SJCRH30 (cell line): ENCODE measurements at regions not wholly inside any gene's neighbourhood (a gene's known extent, or its start where the extent isn't known, plus 50 kb on each side); places are given as distances from the start of the nearest gene placed in this dataset.
"Not testable (repeated sequence)": the region's sequence is repeated elsewhere in the genome, so short reads cannot be mapped to it uniquely, and the experiment has no call there.

Source experiments
- DNase-seq, 2 experiments: peaks; one replicate each; pipeline ENCODE4 v3.0.0-alpha.2; 2015 to 2020
- H3K27ac ChIP-seq: fragments of 250-450 bp; sonication (Bioruptor Pico); 2 replicates; pipeline ENCODE4 v1.5.1; 2020; ENCODE audit warnings: mild to moderate bottlenecking, moderate library complexity
- H3K27me3 ChIP-seq: fragments of 250-450 bp; sonication (Bioruptor Pico); 2 replicates; pipeline ENCODE4 v1.5.1; 2020; ENCODE audit warnings: mild to moderate bottlenecking, moderate library complexity
- H3K36me3 ChIP-seq: fragments of 250-450 bp; sonication (Bioruptor Pico); 2 replicates; pipeline ENCODE4 v1.5.1; 2020; ENCODE audit warnings: mild to moderate bottlenecking, moderate library complexity
- H3K4me1 ChIP-seq: fragments of 250-450 bp; sonication (Bioruptor Pico); 2 replicates; pipeline ENCODE4 v1.5.1; 2020; ENCODE audit warnings: mild to moderate bottlenecking, moderate library complexity
- H3K4me3 ChIP-seq: fragments of 250-450 bp; sonication (Bioruptor Pico); 2 replicates; pipeline ENCODE4 v1.5.1; 2020; ENCODE audit warnings: mild to moderate bottlenecking, moderate library complexity
- H3K9me3 ChIP-seq: fragments of 250-450 bp; sonication (Bioruptor Pico); replicated peaks from 2 replicates; pipeline ENCODE4 v1.5.1; 2020; ENCODE audit warnings: mild to moderate bottlenecking, moderate library complexity

- H3K4me3 ChIP-seq, result no peak overlapping the region
Observed at GRCh38 chr2:48018480-48018879, 112.2 kb upstream of the FBXO11 start.

GRCh38 chr2:48026865-48027264 is 120.6 kb upstream of the FBXO11 start:
- Histone ChIP-seq H3K4me3 (no peak overlapping the region), H3K4me1 (peaks cover 7% of the 10 kb centered on the region; the same call in 1 of the 2 replicates), H3K27me3 (peaks cover 12% of the 10 kb centered on the region), H3K9me3 (no peaks in the 10 kb centered on the region), H3K36me3 (no peaks in the 10 kb centered on the region), H3K27ac (no peak overlapping the region)
- peak; percentile 31 to 61 for DNase-seq

More at GRCh38 chr2:48018480-48018879, 112.2 kb upstream of the FBXO11 start:
- peaks cover 6% of the 10 kb centered on the region; the same call in 1 of the 2 replicates for H3K27me3 ChIP-seq
- no peaks in the 10 kb centered on the region for H3K9me3 ChIP-seq
- DNase-seq, result no peak
- no peak overlapping the region for H3K27ac ChIP-seq
- no peaks in the 10 kb centered on the region for H3K4me1 ChIP-seq
- H3K36me3 ChIP-seq, result no peaks in the 10 kb centered on the region

GRCh38 chr2:48032765-48033164 is 126.5 kb upstream of the FBXO11 start:
- Histone ChIP-seq H3K36me3 (no peaks in the 10 kb centered on the region; the same call in 1 of the 2 replicates), H3K4me3 (no peak overlapping the region)

GRCh38 chr2:48034295-48034694 is 128.0 kb upstream of the FBXO11 start:
- DNase-seq, result no peak
- H3K27me3 ChIP-seq, result no peaks in the 10 kb centered on the region; the same call in 1 of the 2 replicates
- H3K4me1 ChIP-seq, result no peaks in the 10 kb centered on the region
- no peak overlapping the region for H3K27ac ChIP-seq
- no peaks in the 10 kb centered on the region; the same call in 1 of the 2 replicates for H3K36me3 ChIP-seq
- H3K4me3 ChIP-seq, result no peak overlapping the region
- H3K9me3 ChIP-seq, result no peaks in the 10 kb centered on the region; the same call in 1 of the 2 replicates

More at GRCh38 chr2:48032765-48033164, 126.5 kb upstream of the FBXO11 start:
- no peaks in the 10 kb centered on the region for H3K4me1 ChIP-seq
- H3K27ac ChIP-seq, result no peak overlapping the region
- peaks cover 4% of the 10 kb centered on the region; the same call in 1 of the 2 replicates for H3K27me3 ChIP-seq
- no peak for DNase-seq
- no peaks in the 10 kb centered on the region for H3K9me3 ChIP-seq

- no peaks in the 10 kb centered on the region; the same call in 1 of the 2 replicates for H3K9me3 ChIP-seq
- no peaks in the 10 kb centered on the region for H3K27me3 ChIP-seq
- no peak for DNase-seq
- H3K4me1 ChIP-seq, result no peaks in the 10 kb centered on the region
- no peak overlapping the region for H3K4me3 ChIP-seq
- no peaks in the 10 kb centered on the region; the same call in 1 of the 2 replicates for H3K36me3 ChIP-seq
- no peak overlapping the region for H3K27ac ChIP-seq
Observed at GRCh38 chr2:48036312-48036711, 130.0 kb upstream of the FBXO11 start.

- no peak for DNase-seq
- Histone ChIP-seq H3K27ac (no peak overlapping the region), H3K27me3 (no peaks in the 10 kb centered on the region), H3K4me3 (no peak overlapping the region), H3K36me3 (no peaks in the 10 kb centered on the region; the same call in 1 of the 2 replicates), H3K9me3 (no peaks in the 10 kb centered on the region; the same call in 1 of the 2 replicates), H3K4me1 (no peaks in the 10 kb centered on the region)
Observed at GRCh38 chr2:48039209-48039990, 133.1 kb upstream of the FBXO11 start.

GRCh38 chr2:48043131-48043700 is 136.9 kb upstream of the FBXO11 start:
- no peaks in the 10 kb centered on the region for H3K4me1 ChIP-seq
- no peaks in the 10 kb centered on the region; the same call in 1 of the 2 replicates for H3K9me3 ChIP-seq
- no peak for DNase-seq
- no peak overlapping the region for H3K27ac ChIP-seq
- H3K4me3 ChIP-seq, result no peak overlapping the region
- H3K36me3 ChIP-seq, result no peaks in the 10 kb centered on the region
- H3K27me3 ChIP-seq, result no peaks in the 10 kb centered on the region

GRCh38 chr2:48043746-48044145 is 137.4 kb upstream of the FBXO11 start:
- Histone ChIP-seq H3K9me3 (no peaks in the 10 kb centered on the region; the same call in 1 of the 2 replicates), H3K36me3 (no peaks in the 10 kb centered on the region), H3K27ac (no peak overlapping the region), H3K27me3 (no peaks in the 10 kb centered on the region), H3K4me1 (no peaks in the 10 kb centered on the region), H3K4me3 (no peak overlapping the region)
- DNase-seq, result no peak

- Histone ChIP-seq H3K9me3 (no peaks in the 10 kb centered on the region; the same call in 1 of the 2 replicates), H3K4me1 (no peaks in the 10 kb centered on the region), H3K27me3 (no peaks in the 10 kb centered on the region), H3K4me3 (no peak overlapping the region), H3K36me3 (no peaks in the 10 kb centered on the region), H3K27ac (no peak overlapping the region)
- no peak for DNase-seq
Observed at GRCh38 chr2:48045613-48046012, 139.3 kb upstream of the FBXO11 start.

- Histone ChIP-seq H3K36me3 (no peaks in the 10 kb centered on the region), H3K4me3 (no peak overlapping the region), H3K4me1 (no peaks in the 10 kb centered on the region), H3K27me3 (no peaks in the 10 kb centered on the region; the same call in 1 of the 2 replicates), H3K9me3 (no peaks in the 10 kb centered on the region; the same call in 1 of the 2 replicates), H3K27ac (no peak overlapping the region)
- DNase-seq, result no peak
Observed at GRCh38 chr2:48048476-48049171, 142.3 kb upstream of the FBXO11 start.

GRCh38 chr2:48049371-48049770 is 143.1 kb upstream of the FBXO11 start:
- Histone ChIP-seq H3K4me1 (no peaks in the 10 kb centered on the region), H3K4me3 (no peak overlapping the region), H3K27me3 (no peaks in the 10 kb centered on the region; the same call in 1 of the 2 replicates), H3K27ac (no peak overlapping the region), H3K9me3 (no peaks in the 10 kb centered on the region; the same call in 1 of the 2 replicates), H3K36me3 (no peaks in the 10 kb centered on the region)
- DNase-seq, result no peak

- DNase-seq, result no peak
- Histone ChIP-seq H3K36me3 (no peaks in the 10 kb centered on the region), H3K4me1 (no peaks in the 10 kb centered on the region), H3K27ac (no peak overlapping the region), H3K27me3 (no peaks in the 10 kb centered on the region; the same call in 1 of the 2 replicates), H3K9me3 (no peaks in the 10 kb centered on the region; the same call in 1 of the 2 replicates), H3K4me3 (no peak overlapping the region)
Observed at GRCh38 chr2:48050711-48051110, 144.4 kb upstream of the FBXO11 start.

- Histone ChIP-seq H3K36me3 (no peaks in the 10 kb centered on the region), H3K27ac (no peak overlapping the region), H3K4me1 (no peaks in the 10 kb centered on the region), H3K4me3 (no peak overlapping the region), H3K27me3 (0 out of 2 replicates have a peak, but pooled peaks cover 8% of the 10 kb centered on the region), H3K9me3 (peaks cover 2% of the 10 kb centered on the region)
- no peak for DNase-seq
Observed at GRCh38 chr2:48059975-48060374, 153.7 kb upstream of the FBXO11 start.

- not testable (repeated sequence) for H3K4me1 ChIP-seq, DNase-seq, H3K36me3 ChIP-seq, H3K4me3 ChIP-seq, H3K27ac ChIP-seq, H3K9me3 ChIP-seq, H3K27me3 ChIP-seq
Observed at GRCh38 chr2:48061656-48062055, 155.4 kb upstream of the FBXO11 start.

- no peak for DNase-seq
- no peak overlapping the region for H3K27ac ChIP-seq
- 0 out of 2 replicates have a peak, but pooled peaks cover 8% of the 10 kb centered on the region for H3K27me3 ChIP-seq
- no peak overlapping the region for H3K4me3 ChIP-seq
- no peaks in the 10 kb centered on the region for H3K4me1 ChIP-seq
- no peaks in the 10 kb centered on the region for H3K36me3 ChIP-seq
- no peaks in the 10 kb centered on the region; the same call in 1 of the 2 replicates for H3K9me3 ChIP-seq
Observed at GRCh38 chr2:48065096-48065495, 158.8 kb upstream of the FBXO11 start.
